Common myeloid progenitor, CD34-positive (primary cell): ENCODE measurements at regions not wholly inside any gene's neighbourhood (a gene's known extent, or its start where the extent isn't known, plus 50 kb on each side); places are given as distances from the start of the nearest gene placed in this dataset.

Experiments
- CTCF ChIA-PET: fragments of 350-600 bp; sonication (Branson Sonifier 250); formaldehyde crosslinking; loops from one replicate; lab custom pipeline; 2021; ENCODE audit warnings: antibody characterized with exemption; lab: Charles Lee
- POLR2A ChIA-PET: fragments of 350-600 bp; sonication (Branson Sonifier 250); formaldehyde crosslinking; loops from one replicate; lab custom pipeline; 2021; ENCODE audit warnings: antibody characterized with exemption; lab: Charles Lee
- DNase-seq, 3 donors: peaks; one replicate each; pipeline versions ENCODE4 v3.0.0 to v3.0.0-alpha.2; 2013
- H3K27ac ChIP-seq, 2 experiments: 1 replicate in 1 of 2; 2 replicates in 1 of 2; pipeline ENCODE4 v1.7.0; 2013; ENCODE audit warnings: inconsistent platforms in 2 of 2, low read length in 2 of 2, mild to moderate bottlenecking in 2 of 2, low read depth in 1 of 2, moderate library complexity in 1 of 2; ENCODE audit not compliant: severe bottlenecking in 2 of 2, insufficient read depth in 1 of 2, poor library complexity in 1 of 2
- H3K27me3 ChIP-seq, 5 experiments: replicated peaks in 2 of 5; 1 replicate in 3 of 5; 2 replicates in 2 of 5; pipeline versions ENCODE4 v1.6.1 to v1.7.0; 2013; ENCODE audit warnings: low read length in 4 of 5, mild to moderate bottlenecking in 2 of 5, moderate library complexity in 2 of 5, inconsistent platforms in 1 of 5; ENCODE audit not compliant: insufficient read depth in 5 of 5, control insufficient read depth in 4 of 5
- H3K36me3 ChIP-seq, 4 experiments: 1 replicate in 2 of 4; 2 replicates in 2 of 4; pipeline versions ENCODE4 v1.6.1 to v1.7.0; 2013; ENCODE audit warnings: low read length in 3 of 4, control low read depth in 1 of 4, mild to moderate bottlenecking in 1 of 4; ENCODE audit not compliant: control insufficient read depth in 4 of 4, insufficient read depth in 4 of 4
- H3K4me1 ChIP-seq, 4 experiments: 1 replicate in 3 of 4; 2 replicates in 1 of 4; pipeline versions ENCODE4 v1.6.1 to v1.7.1; 2013; ENCODE audit warnings: low read length in 3 of 4, mild to moderate bottlenecking in 3 of 4, control low read depth in 1 of 4, inconsistent platforms in 1 of 4, moderate library complexity in 1 of 4; ENCODE audit not compliant: control insufficient read depth in 4 of 4, insufficient read depth in 4 of 4; ENCODE audit errors: control extremely low read depth in 1 of 4
- H3K4me3 ChIP-seq, 7 experiments: 1 replicate in 4 of 7; 2 replicates in 3 of 7; pipeline versions ENCODE4 v1.5.1 to v1.7.0; 2013; ENCODE audit warnings: mild to moderate bottlenecking in 7 of 7, low read length in 6 of 7, moderate library complexity in 6 of 7, inconsistent platforms in 2 of 7, low read depth in 2 of 7, control low read depth in 1 of 7; ENCODE audit not compliant: insufficient read depth in 4 of 7, control insufficient read depth in 1 of 7; ENCODE audit errors: extremely low read depth in 1 of 7
- H3K9me3 ChIP-seq, 5 experiments: 1 replicate in 4 of 5; 2 replicates in 1 of 5; pipeline versions ENCODE4 v1.6.1 to v1.7.1; 2013; ENCODE audit warnings: low read length in 4 of 5, mild to moderate bottlenecking in 2 of 5, inconsistent platforms in 1 of 5, low read depth in 1 of 5, moderate library complexity in 1 of 5; ENCODE audit not compliant: control insufficient read depth in 4 of 5, insufficient read depth in 2 of 5; ENCODE audit errors: control extremely low read depth in 1 of 5
- WGBS: methylation state at CpG from one replicate; pipeline ENCODE4 v1.1.5; 2013; ENCODE audit not compliant: insufficient coverage; 5-methylcytosine and 5-hydroxymethylcytosine counted together

- Histone ChIP-seq H3K4me3 (no peak overlapping the region), H3K4me1 (peaks cover 0 to 10% (median 4%) of the 10 kb centered on the region in 4 experiments), H3K9me3 (no peaks in the 10 kb centered on the region), H3K27ac (no peak overlapping the region), H3K36me3 (no peaks in the 10 kb centered on the region), H3K27me3 (no peaks in the 10 kb centered on the region)
- ChIA-PET CTCF (interaction anchor here (0.7 kb wide), 1 partner anchor 200 kb away, joined by 3 read pairs; no protein-coding TSS in a partner anchor), POLR2A (interaction anchor here (0.7 kb wide), 1 partner anchor 232 kb away, joined by 3 read pairs; no protein-coding TSS in a partner anchor)
- no peak for DNase-seq
- whole genome bisulfite sequencing: 100% methylated on average over 3 of the region's 3 CpGs
Measured at GRCh38 chr3:159773706-159774105, 214.9 kb upstream of the IL12A start.

GRCh38 chr3:159775372-159775961 lies 213.2 kb upstream of the IL12A start:
- peak in 1 of 3 donors; percentile 19 for DNase-seq
- WGBS: 89% methylated on average over 1 of the region's 5 CpGs
- H3K36me3 ChIP-seq: no peaks in the 10 kb centered on the region
- H3K27ac ChIP-seq: no peak overlapping the region
- H3K27me3 ChIP-seq: no peaks in the 10 kb centered on the region
- H3K4me3 ChIP-seq: no peak overlapping the region
- ChIA-PET CTCF (interaction anchor here (1.0 to 2.0 kb wide), 5 partner anchors 9 to 29 kb away, joined by 4 to 9 read pairs (median 6); no protein-coding TSS in a partner anchor), POLR2A (no interaction called here)
- peaks cover 0 to 10% (median 4%) of the 10 kb centered on the region in 4 experiments for H3K4me1 ChIP-seq
- no peaks in the 10 kb centered on the region for H3K9me3 ChIP-seq

DNA sequence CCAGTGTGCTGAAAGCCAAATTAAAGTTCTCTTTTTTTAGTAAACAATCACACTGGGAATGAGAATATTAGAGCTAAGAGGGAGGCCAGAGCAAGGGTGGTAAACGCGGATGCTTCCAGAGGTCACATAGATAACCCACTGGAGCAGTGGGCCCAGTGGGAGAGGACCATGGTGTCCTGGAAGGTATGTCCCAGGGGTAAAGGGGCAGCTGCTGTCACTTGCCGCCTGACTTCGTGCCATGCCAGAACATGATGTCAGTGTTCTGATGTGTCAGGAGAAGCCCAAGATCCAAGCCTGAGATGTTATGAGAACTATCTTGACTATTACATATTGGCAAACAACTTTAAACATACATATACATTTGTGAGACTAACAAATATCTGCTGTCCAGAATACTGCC lies 211.9 kb upstream of the IL12A start:
- Histone ChIP-seq H3K4me3 (no peak overlapping the region), H3K27me3 (no peaks in the 10 kb centered on the region), H3K4me1 (peaks cover 0 to 10% (median 4%) of the 10 kb centered on the region in 4 experiments), H3K36me3 (no peaks in the 10 kb centered on the region), H3K9me3 (no peaks in the 10 kb centered on the region), H3K27ac (no peak overlapping the region)
- 100% methylated on average over 3 of the region's 4 CpGs for WGBS
- DNase-seq: no peak
- POLR2A ChIA-PET: no interaction called here
- CTCF ChIA-PET: interaction anchor here (0.6 to 2.0 kb wide), 3 partner anchors 8 to 42 kb away, joined by 3 to 7 read pairs (median 6); no protein-coding TSS in a partner anchor

GRCh38 chr3:159779883-159780282 lies 208.8 kb upstream of the IL12A start:
- CTCF ChIA-PET: interaction anchor here (0.6 to 6.9 kb wide), 2 partner anchors 24 to 243 kb away, joined by 3 to 62 read pairs; no protein-coding TSS in a partner anchor
- 93% methylated on average over 4 of the region's 6 CpGs for WGBS
- no peak for DNase-seq
- no peaks in the 10 kb centered on the region for H3K27me3 ChIP-seq
- no peak overlapping the region for H3K27ac ChIP-seq
- no peak overlapping the region for H3K4me3 ChIP-seq
- POLR2A ChIA-PET: no interaction called here
- peaks cover 0 to 10% (median 4%) of the 10 kb centered on the region in 4 experiments for H3K4me1 ChIP-seq
- H3K9me3 ChIP-seq: no peaks in the 10 kb centered on the region
- H3K36me3 ChIP-seq: no peaks in the 10 kb centered on the region

- no peaks in the 10 kb centered on the region for H3K27me3 ChIP-seq
- 100% methylated on average over 1 of the region's 2 CpGs for WGBS
- no peaks in the 10 kb centered on the region for H3K36me3 ChIP-seq
- no peak for DNase-seq
- ChIA-PET CTCF (interaction anchor here (1.1 to 6.9 kb wide), 7 partner anchors 13 to 211 kb away, joined by 3 to 62 read pairs (median 5); no protein-coding TSS in a partner anchor), POLR2A (no interaction called here)
- no peaks in the 10 kb centered on the region for H3K9me3 ChIP-seq
- no peak overlapping the region for H3K27ac ChIP-seq
- H3K4me1 ChIP-seq: no peaks in the 10 kb centered on the region
- H3K4me3 ChIP-seq: no peak overlapping the region
Measured at GRCh38 chr3:159781867-159782266, 206.8 kb upstream of the IL12A start.

GRCh38 chr3:159782724-159783421 lies 205.8 kb upstream of the IL12A start:
- 90% methylated on average over 4 of the region's 5 CpGs for WGBS
- no peak for DNase-seq
- CTCF ChIA-PET: interaction anchor here (1.1 to 6.9 kb wide), 6 partner anchors 12 to 518 kb away, joined by 3 to 62 read pairs (median 6); no protein-coding TSS in a partner anchor
- Histone ChIP-seq H3K27me3 (no peaks in the 10 kb centered on the region), H3K27ac (no peak overlapping the region), H3K9me3 (no peaks in the 10 kb centered on the region), H3K36me3 (no peaks in the 10 kb centered on the region), H3K4me1 (no peaks in the 10 kb centered on the region), H3K4me3 (no peak overlapping the region)
- POLR2A ChIA-PET: no interaction called here
